ENCODE measurements at regions not wholly inside any gene's neighbourhood (a gene's known extent, or its start where the extent isn't known, plus 50 kb on each side); places are given as distances from the start of the nearest gene placed in this dataset.

DNA sequence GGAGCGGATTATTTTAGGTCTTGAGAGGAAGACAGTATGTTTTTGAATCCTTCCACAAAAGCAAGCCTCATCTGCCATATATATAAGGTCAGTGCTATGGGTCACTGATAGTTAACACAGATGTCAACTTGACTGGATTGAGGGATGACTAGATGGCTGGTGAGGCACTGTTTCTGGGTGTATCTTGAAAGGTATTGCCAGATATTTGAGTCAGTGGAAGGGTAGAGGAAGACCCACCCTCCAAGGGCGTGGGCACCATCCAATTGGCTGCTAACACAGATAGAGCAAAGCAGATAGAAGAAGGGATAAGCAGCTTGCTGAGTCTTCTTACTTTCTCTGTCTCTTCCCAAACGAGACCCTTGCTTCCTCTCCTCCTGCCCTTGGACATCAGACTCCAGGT, 185.0 kb upstream of the BTG1 start:
- TF ChIP-seq POLR2A (IDR thresholded peaks at IDR 0.05) (no peak), CTCF (IDR thresholded peaks at IDR 0.05) (no peak)

Measured in heart left ventricle (tissue), 13 donors.